Stomach (tissue), 8 donors: ENCODE measurements at regions not wholly inside any gene's neighbourhood (a gene's known extent, or its start where the extent isn't known, plus 50 kb on each side); places are given as distances from the start of the nearest gene placed in this dataset.

Source experiments
- DNase-seq, 2 donors: peaks; one replicate each; pipeline versions ENCODE4 v3.0.0 to v3.0.0-alpha.2; 2013 to 2019
- H3K27ac ChIP-seq, 5 donors: fragments of 200-600 bp in 4 of 5; sonication (generic) in 4 of 5; one replicate each; pipeline ENCODE4 v1.5.1; 2013 to 2019; ENCODE audit warnings: mild to moderate bottlenecking in 1 of 5, moderate library complexity in 1 of 5
- H3K27me3 ChIP-seq, 3 donors: fragments of 200-600 bp; sonication (generic); one replicate each; pipeline ENCODE4 v1.5.1; 2017 to 2019; ENCODE audit warnings: mixed run types in 1 of 3
- H3K36me3 ChIP-seq, 4 donors: fragments of 200-600 bp; sonication (generic); 1 replicate in 3 of 4; 2 replicates in 1 of 4; pipeline ENCODE4 v1.5.1; 2016 to 2019
- H3K4me1 ChIP-seq, 4 donors: fragments of 200-600 bp; sonication (generic); one replicate each; pipeline ENCODE4 v1.5.1; 2016 to 2019
- H3K4me3 ChIP-seq, 4 donors: fragments of 200-600 bp; sonication (generic) in 3 of 4; one replicate each; pipeline ENCODE4 v1.5.1; 2016 to 2019; ENCODE audit warnings: mild to moderate bottlenecking in 1 of 4
- H3K9me3 ChIP-seq, 4 donors: fragments of 200-600 bp; sonication (generic); one replicate each; pipeline ENCODE4 v1.5.1; 2016 to 2019
- CTCF ChIP-seq, 7 experiments: fragments of 450-650 bp in 4 of 7; fragments of 200-600 bp in 3 of 7; sonication (generic) in 3 of 7; IDR thresholded peaks; one replicate each; pipeline ENCODE4 v1.5.1; 2016 to 2019; ENCODE audit warnings: antibody characterized with exemption in 7 of 7, control low read depth in 2 of 7, mild to moderate bottlenecking in 1 of 7
- EP300 ChIP-seq: sonication (generic); formaldehyde crosslinking; IDR thresholded peaks from one replicate; pipeline ENCODE4 v1.6.1; 2017; ENCODE audit warnings: antibody characterized with exemption
- POLR2A ChIP-seq, 4 donors: fragments of 450-650 bp; IDR thresholded peaks; one replicate each; pipeline ENCODE4 v1.6.1; 2016; ENCODE audit warnings: antibody characterized with exemption in 4 of 4, control low read depth in 2 of 4, mild to moderate bottlenecking in 1 of 4, moderate library complexity in 1 of 4
- POLR2AphosphoS5 ChIP-seq, 3 donors: sonication (generic); formaldehyde crosslinking; IDR thresholded peaks; one replicate each; pipeline ENCODE4 v1.6.1; 2016; ENCODE audit warnings: antibody characterized with exemption in 3 of 3
- WGBS, 5 donors: extraction: QIAGEN DNeasy Blood & Tissue Kit in 3 of 5; methylation state at CpG; one replicate each; pipeline versions ENCODE4 v1.1.5 to v1.1.7; 2013 to 2018; 5-methylcytosine and 5-hydroxymethylcytosine counted together
- intact Hi-C: fragments of 100-400 bp; cut with DNase I; formaldehyde crosslinking; loops from one replicate; pipeline ENCODE4 v1.15.1; 2023; ENCODE audit warnings: low total_unique reads
- donor health status: healthy with polysubstance abuse.
- donor health status: Bipolar disorder and iron deficiency.
- donor health status: healthy.

GRCh38 chr2:238551091-238551490 lies 124.4 kb downstream of the ASB1 start:
- Histone ChIP-seq H3K4me1 (no peaks in the 10 kb centered on the region), H3K27me3 (peaks cover 0 to 30% (median 0%) of the 10 kb centered on the region in 3 donors), H3K9me3 (peaks cover 4 to 72% (median 30%) of the 10 kb centered on the region in 4 donors), H3K27ac (no peak overlapping the region), H3K4me3 (no peak overlapping the region), H3K36me3 (no peaks in the 10 kb centered on the region)
- TF ChIP-seq POLR2AphosphoS5 (IDR thresholded peaks at IDR 0.05) (no peak), EP300 (no peak), CTCF (IDR thresholded peaks at IDR 0.05) (no peak), POLR2A (IDR thresholded peaks at IDR 0.05) (no peak)
- DNase-seq: no peak
- intact Hi-C loops: no loop called here
- 80 to 94% (median 90%) methylated on average over 3 of the region's 3 CpGs for WGBS, 5 donors

GRCh38 chr2:238552226-238552625 lies 125.5 kb downstream of the ASB1 start:
- H3K27ac ChIP-seq: no peak overlapping the region
- TF ChIP-seq CTCF (IDR thresholded peaks at IDR 0.05) (no peak), POLR2AphosphoS5 (IDR thresholded peaks at IDR 0.05) (no peak), EP300 (no peak), POLR2A (IDR thresholded peaks at IDR 0.05) (no peak)
- no peak overlapping the region for H3K4me3 ChIP-seq
- no peaks in the 10 kb centered on the region for H3K4me1 ChIP-seq
- H3K27me3 ChIP-seq: peaks cover 0 to 23% (median 0%) of the 10 kb centered on the region in 3 donors
- intact Hi-C loops: no loop called here
- H3K9me3 ChIP-seq: peaks cover 4 to 62% (median 28%) of the 10 kb centered on the region in 4 donors
- no peak for DNase-seq
- no peaks in the 10 kb centered on the region for H3K36me3 ChIP-seq
- WGBS, 5 donors: 91 to 94% (median 93%) methylated on average over 5 of the region's 5 CpGs

GRCh38 chr2:238553159-238553558 lies 126.4 kb downstream of the ASB1 start:
- TF ChIP-seq CTCF (IDR thresholded peaks at IDR 0.05) (no peak), EP300 (no peak), POLR2AphosphoS5 (IDR thresholded peaks at IDR 0.05) (no peak), POLR2A (IDR thresholded peaks at IDR 0.05) (no peak)
- intact Hi-C loops: no loop called here
- WGBS, 5 donors: 90 to 95% (median 94%) methylated on average over 4 of the region's 4 CpGs

GRCh38 chr2:238554468-238555315 lies 128.0 kb downstream of the ASB1 start:
- TF ChIP-seq POLR2A (IDR thresholded peaks at IDR 0.05): no peak
- no peak for TF ChIP-seq EP300
- no peak for TF ChIP-seq POLR2AphosphoS5 (IDR thresholded peaks at IDR 0.05)
- no peak for TF ChIP-seq CTCF (IDR thresholded peaks at IDR 0.05)
- H3K36me3 ChIP-seq: no peaks in the 10 kb centered on the region
- 57 to 71% (median 60%) methylated on average over 26 of the region's 26 CpGs for WGBS, 5 donors
- no peaks in the 10 kb centered on the region for H3K4me1 ChIP-seq
- intact Hi-C loops: no loop called here
- H3K9me3 ChIP-seq: peaks cover 4 to 44% (median 28%) of the 10 kb centered on the region in 4 donors
- no peak overlapping the region for H3K4me3 ChIP-seq
- peaks cover 0 to 2% (median 0%) of the 10 kb centered on the region in 3 donors for H3K27me3 ChIP-seq
- no peak for DNase-seq
- no peak overlapping the region for H3K27ac ChIP-seq

More at GRCh38 chr2:238553159-238553558, 126.4 kb downstream of the ASB1 start:
- H3K36me3 ChIP-seq: no peaks in the 10 kb centered on the region
- H3K27ac ChIP-seq: no peak overlapping the region
- H3K4me1 ChIP-seq: no peaks in the 10 kb centered on the region
- no peak overlapping the region for H3K4me3 ChIP-seq
- DNase-seq: no peak
- peaks cover 4 to 55% (median 28%) of the 10 kb centered on the region in 4 donors for H3K9me3 ChIP-seq
- peaks cover 0 to 15% (median 0%) of the 10 kb centered on the region in 3 donors for H3K27me3 ChIP-seq
